Spleen (tissue), 7 donors: ENCODE measurements at regions not wholly inside any gene's neighbourhood (a gene's known extent, or its start where the extent isn't known, plus 50 kb on each side); places are given as distances from the start of the nearest gene placed in this dataset.

ENCODE experiments used
- CTCF ChIP-seq, 11 experiments: fragments of 200-600 bp in 7 of 11; fragments of 450-650 bp in 4 of 11; sonication (generic) in 4 of 11; IDR thresholded peaks in 8 of 11; conservative IDR thresholded peaks in 3 of 11; 1 replicate in 7 of 11; 2 replicates in 4 of 11; pipeline versions ENCODE4 v1.4.0 to v1.8.0; 2016 to 2021; ENCODE audit warnings: antibody characterized with exemption in 11 of 11, inconsistent platforms in 4 of 11, mild to moderate bottlenecking in 1 of 11
- POLR2A ChIP-seq, 3 donors: fragments of 450-650 bp; IDR thresholded peaks; one replicate each; pipeline ENCODE4 v1.5.1; 2017; ENCODE audit warnings: antibody characterized with exemption in 3 of 3, mild to moderate bottlenecking in 1 of 3
- POLR2AphosphoS5 ChIP-seq, 3 donors: sonication (generic); formaldehyde crosslinking; IDR thresholded peaks; one replicate each; pipeline ENCODE4 v1.5.1; 2017; ENCODE audit warnings: antibody characterized with exemption in 3 of 3
- donor health status: DM: no; HTN: no; CAD: no; lungs with moderate emphysema.
- donor health status: DM: no; HTN: no; CAD: no.
- donor health status: DM: no; HTN: no; CAD: no.

GRCh38 chr3:31213869-31214486 lies 318.7 kb upstream of the STT3B start:
- no peak for TF ChIP-seq CTCF (IDR thresholded peaks at IDR 0.05 in 8 of 11, conservative IDR thresholded peaks at IDR 0.05 in 3 of 11)
- no peak for TF ChIP-seq POLR2A (IDR thresholded peaks at IDR 0.05)
- TF ChIP-seq POLR2AphosphoS5 (IDR thresholded peaks at IDR 0.05), result no peak
